IMR-90 (cell line): ENCODE measurements at regions not wholly inside any gene's neighbourhood (a gene's known extent, or its start where the extent isn't known, plus 50 kb on each side); places are given as distances from the start of the nearest gene placed in this dataset.

Experiments used
- ATAC-seq: fragments of 200-7000 bp; cut with Tn5 transposase; 2 replicates; pipeline ENCODE4 v1.9.1; 2020; ENCODE audit warnings: low read depth, mild to moderate bottlenecking, moderate library complexity
- BruUV-seq: library from RNA; stranded (reverse); fragments of 400-500 nt; replicated peaks from 2 replicates; lab custom pipeline; 2021; lab: Mats Ljungman, UMichigan
- CTCF ChIA-PET: fragments of 300-600 bp; formaldehyde crosslinking; extraction: SDS; loops from one replicate; lab custom pipeline; 2021; ENCODE audit warnings: antibody characterized with exemption; lab: Yijun Ruan, JAX
- POLR2A ChIA-PET: fragments of 300-600 bp; sonication (Branson Sonifier 250); formaldehyde crosslinking; loops from one replicate; lab custom pipeline; 2022; ENCODE audit warnings: antibody characterized with exemption; ENCODE audit not compliant: unreplicated experiment; lab: Charles Lee
- DNase-seq: peaks from one replicate; pipeline ENCODE4 v3.0.0; 2013
- H2AFZ ChIP-seq: replicated peaks from 2 replicates; pipeline ENCODE3; 2013; ENCODE audit warnings: low read length, mild to moderate bottlenecking; ENCODE audit not compliant: poor library complexity
- H2AK5ac ChIP-seq: 2 replicates; pipeline ENCODE4 v1.6.1; 2013; ENCODE audit warnings: low read depth, low read length, inconsistent platforms
- H2AK9ac ChIP-seq: replicated peaks from 2 replicates; pipeline ENCODE3; 2013; ENCODE audit warnings: mild to moderate bottlenecking, low read depth, low read length, moderate library complexity; ENCODE audit not compliant: poor library complexity
- H2BK120ac ChIP-seq: 2 replicates; pipeline ENCODE4 v1.6.1; 2013; ENCODE audit warnings: low read depth, low read length, inconsistent platforms
- H2BK15ac ChIP-seq: 3 replicates; pipeline ENCODE4 v1.6.1; 2013; ENCODE audit warnings: low read depth, low read length, inconsistent platforms
- H2BK20ac ChIP-seq: 2 replicates; pipeline ENCODE4 v1.6.1; 2013; ENCODE audit warnings: low read depth, mild to moderate bottlenecking, inconsistent platforms, low read length, moderate library complexity
- H2BK5ac ChIP-seq: 2 replicates; pipeline ENCODE4 v1.6.1; 2013; ENCODE audit warnings: mild to moderate bottlenecking, low read depth, low read length, inconsistent platforms; ENCODE audit not compliant: poor library complexity, severe bottlenecking
- H3K14ac ChIP-seq: replicated peaks from 2 replicates; pipeline ENCODE4 v1.6.1; 2013; ENCODE audit warnings: low read depth, low read length, inconsistent platforms
- H3K18ac ChIP-seq: 2 replicates; pipeline ENCODE4 v1.6.1; 2013; ENCODE audit warnings: low read depth, low read length, control low read depth
- H3K23ac ChIP-seq: 2 replicates; pipeline ENCODE4 v1.6.1; 2013; ENCODE audit warnings: low read depth, low read length, inconsistent platforms
- H3K27ac ChIP-seq: 2 replicates; pipeline ENCODE4 v1.5.1; 2013; ENCODE audit warnings: mild to moderate bottlenecking, control low read depth, low read length; ENCODE audit not compliant: insufficient read depth
- H3K27me3 ChIP-seq: 2 replicates; pipeline ENCODE4 v1.6.1; 2013; ENCODE audit warnings: low read length; ENCODE audit not compliant: control insufficient read depth, insufficient read depth
- H3K36me3 ChIP-seq: 2 replicates; pipeline ENCODE4 v1.6.1; 2013; ENCODE audit warnings: low read length, mixed read lengths; ENCODE audit not compliant: control insufficient read depth, insufficient read depth
- H3K4ac ChIP-seq: 2 replicates; pipeline ENCODE4 v1.6.1; 2013; ENCODE audit warnings: low read depth, low read length, inconsistent platforms
- H3K4me1 ChIP-seq: 2 replicates; pipeline ENCODE4 v1.6.1; 2013; ENCODE audit warnings: low read length, mixed read lengths; ENCODE audit not compliant: control insufficient read depth, insufficient read depth
- H3K4me2 ChIP-seq: 2 replicates; pipeline ENCODE4 v1.6.1; 2013; ENCODE audit warnings: low read depth, mild to moderate bottlenecking, control low read depth, low read length, moderate library complexity
- H3K4me3 ChIP-seq: 2 replicates; pipeline ENCODE4 v1.5.1; 2013; ENCODE audit warnings: low read depth, mild to moderate bottlenecking, control low read depth, low read length, moderate library complexity; ENCODE audit not compliant: insufficient read depth
- H3K56ac ChIP-seq: 2 replicates; pipeline ENCODE4 v1.6.1; 2013; ENCODE audit warnings: low read length, inconsistent platforms; ENCODE audit not compliant: insufficient read depth; ENCODE audit errors: extremely low read depth
- H3K79me1 ChIP-seq, 2 experiments: 2 replicates each; pipeline ENCODE4 v1.6.1; 2013; ENCODE audit warnings: low read length in 2 of 2, inconsistent platforms in 1 of 2, low read depth in 1 of 2
- H3K9ac ChIP-seq: 2 replicates; pipeline ENCODE4 v1.6.1; 2013; ENCODE audit warnings: low read depth, low read length, control low read depth
- H3K9me1 ChIP-seq: 2 replicates; pipeline ENCODE4 v1.6.1; 2013; ENCODE audit warnings: low read length, inconsistent platforms; ENCODE audit not compliant: insufficient read depth
- H3K9me3 ChIP-seq: 2 replicates; pipeline ENCODE4 v1.6.1; 2013; ENCODE audit warnings: low read length; ENCODE audit not compliant: control insufficient read depth, insufficient read depth
- H4K20me1 ChIP-seq: 2 replicates; pipeline ENCODE4 v1.6.1; 2013; ENCODE audit warnings: low read length, inconsistent platforms; ENCODE audit not compliant: insufficient read depth
- H4K5ac ChIP-seq: 2 replicates; pipeline ENCODE4 v1.6.1; 2013; ENCODE audit warnings: mild to moderate bottlenecking, low read depth, low read length, control low read depth
- H4K8ac ChIP-seq, 2 experiments: 2 replicates each; pipeline ENCODE4 v1.6.1; 2013; ENCODE audit warnings: low read depth in 2 of 2, low read length in 2 of 2, control low read depth in 1 of 2, inconsistent platforms in 1 of 2
- H4K91ac ChIP-seq: 2 replicates; pipeline ENCODE4 v1.6.1; 2013; ENCODE audit warnings: low read depth, low read length, inconsistent platforms; ENCODE audit not compliant: insufficient read depth
- BHLHE40 ChIP-seq: fragments of 150-350 bp; IDR thresholded peaks from 2 replicates; pipeline ENCODE4 v1.6.1; 2016; ENCODE audit warnings: mild to moderate bottlenecking, low read depth, low read length
- CEBPB ChIP-seq: IDR thresholded peaks from 2 replicates; pipeline ENCODE4 v1.6.1; 2012; ENCODE audit warnings: low read depth, low read length, improper control_type of control experiment
- CHD1 ChIP-seq: IDR thresholded peaks from 2 replicates; pipeline ENCODE4 v1.6.1; 2012; ENCODE audit warnings: low read depth, low read length, improper control_type of control experiment
- FOS ChIP-seq: fragments of 150-350 bp; IDR thresholded peaks from 2 replicates; pipeline ENCODE4 v1.6.1; 2016; ENCODE audit warnings: low read depth, low read length
- MAFK ChIP-seq: IDR thresholded peaks from 2 replicates; pipeline ENCODE4 v1.6.1; 2012; ENCODE audit warnings: low read depth, low read length, improper control_type of control experiment
- MAZ ChIP-seq: IDR thresholded peaks from 2 replicates; pipeline ENCODE4 v1.6.1; 2012; ENCODE audit warnings: low read depth, mild to moderate bottlenecking, low read length, improper control_type of control experiment, moderate library complexity, borderline replicate concordance
- MXI1 ChIP-seq: IDR thresholded peaks from 2 replicates; pipeline ENCODE4 v1.6.1; 2012; ENCODE audit warnings: low read depth, mild to moderate bottlenecking, low read length, moderate library complexity, borderline replicate concordance
- POLR2A ChIP-seq: IDR thresholded peaks from 2 replicates; pipeline ENCODE4 v1.6.1; 2012; ENCODE audit warnings: mild to moderate bottlenecking, low read depth, low read length
- RAD21 ChIP-seq: IDR thresholded peaks from 2 replicates; pipeline ENCODE4 v1.6.1; 2012; ENCODE audit warnings: low read length, improper control_type of control experiment
- RCOR1 ChIP-seq: IDR thresholded peaks from 2 replicates; pipeline ENCODE4 v1.6.1; 2012; ENCODE audit warnings: mild to moderate bottlenecking, low read length, improper control_type of control experiment; ENCODE audit not compliant: insufficient replicate concordance
- RFX5 ChIP-seq: IDR thresholded peaks from 2 replicates; pipeline ENCODE4 v1.8.0; 2012; ENCODE audit warnings: low read depth, mild to moderate bottlenecking, low read length, moderate library complexity
- WGBS, 2 experiments: methylation state at CpG; one replicate each; pipeline versions ENCODE4 v1.1.5 to v1.1.7; 2013; ENCODE audit warnings: missing lambda C conversion rate in 2 of 2; ENCODE audit not compliant: insufficient read length in 1 of 2; ENCODE audit errors: extremely low coverage in 2 of 2; 5-methylcytosine and 5-hydroxymethylcytosine counted together
- dilution Hi-C: fragments of 300-500 bp; cut with HindIII; formaldehyde crosslinking; loops from one replicate; pipeline ENCODE4 v1.14.3; 2018; ENCODE audit warnings: low sequenced_read_pairs; ENCODE audit not compliant: unreplicated experiment
- in situ Hi-C: fragments of 300-500 bp; cut with MboI; formaldehyde crosslinking; loops from 3 replicates; pipeline ENCODE4 v1.14.3; 2019; ENCODE audit warnings: low sequenced_read_pairs, inconsistent platforms, mixed read lengths
- intact Hi-C: fragments of 100-400 bp; cut with micrococcal nuclease; formaldehyde crosslinking; loops from 2 replicates; pipeline ENCODE4 v1.10.0; 2022
- TF ChIP-seq, protein P1 (sequence below): fragments of 150-350 bp; IDR thresholded peaks from 2 replicates; pipeline ENCODE4 v1.6.1; 2016; ENCODE audit warnings: low read depth, mild to moderate bottlenecking, low read length, moderate library complexity, borderline replicate concordance
- TF ChIP-seq, protein P2 (sequence below): fragments of 150-350 bp; IDR thresholded peaks from 2 replicates; pipeline ENCODE4 v1.6.1; 2017; ENCODE audit warnings: mild to moderate bottlenecking, antibody characterized with exemption, low read length, low read depth
- TF ChIP-seq, protein P3 (sequence below): conservative IDR thresholded peaks from 2 replicates; pipeline ENCODE4 v1.5.1; 2012; ENCODE audit warnings: mild to moderate bottlenecking, low read depth, low read length, improper control_type of control experiment

DNA sequence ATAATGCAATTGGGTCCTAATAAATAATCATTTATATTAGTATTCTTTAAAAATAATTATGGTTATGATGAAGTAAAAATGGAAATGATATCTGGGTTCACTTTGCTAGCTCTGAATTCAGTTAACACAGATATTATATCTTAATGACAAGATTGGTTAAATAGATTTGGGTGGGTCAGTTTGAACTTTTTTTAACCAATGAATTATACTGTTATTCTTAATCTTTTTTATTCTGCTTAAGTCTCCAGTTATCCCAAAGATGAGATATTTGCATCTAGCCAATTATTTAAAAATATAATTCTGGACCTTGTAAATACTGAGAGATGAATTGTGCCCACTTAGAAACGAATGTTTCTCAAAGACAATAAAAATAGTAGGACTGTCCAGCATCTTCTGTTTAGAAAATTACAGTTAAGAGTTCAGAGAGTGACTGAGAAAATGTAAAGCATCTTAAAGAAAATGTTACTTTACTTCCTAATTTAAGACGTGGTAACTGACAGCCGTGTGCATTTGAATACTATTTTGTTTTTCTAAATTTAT lies 345.2 kb downstream of the USP25 start:
- H3K36me3 ChIP-seq: no peaks in the 10 kb centered on the region
- no peak overlapping the region for H3K4me3 ChIP-seq
- dilution Hi-C loops: no loop called here
- no peak overlapping the region for H3K14ac ChIP-seq
- ChIA-PET POLR2A (no interaction called here), CTCF (interaction anchor here (0.6 to 1.3 kb wide), 2 partner anchors 49 to 120 kb away, joined by 3 read pairs; no protein-coding TSS in a partner anchor)
- no peak overlapping the region for H2AFZ ChIP-seq
- H3K23ac ChIP-seq: no peak overlapping the region
- no peaks in the 10 kb centered on the region for H4K20me1 ChIP-seq
- no peak for ATAC-seq
- intact Hi-C loops: loop anchor here (5.0 kb wide), 1 partner anchor 73 kb away; no protein-coding TSS in a partner anchor
- H4K8ac ChIP-seq: no peak overlapping the region
- no peak overlapping the region for H3K9ac ChIP-seq
- H2BK5ac ChIP-seq: no peak overlapping the region
- H2BK120ac ChIP-seq: no peak overlapping the region
- H3K79me1 ChIP-seq: no peaks in the 10 kb centered on the region
- no peak overlapping the region for H3K4ac ChIP-seq
- H4K91ac ChIP-seq: no peak overlapping the region
- no peak overlapping the region for H3K56ac ChIP-seq
- no CpG with 5 or more reads among the region's 3 CpGs for WGBS, 2 experiments
- DNase-seq: no peak
- no peak overlapping the region for H3K27ac ChIP-seq
- no peaks in the 10 kb centered on the region for H3K27me3 ChIP-seq
- no peak overlapping the region for H2BK20ac ChIP-seq
- H2AK9ac ChIP-seq: no peak overlapping the region
- no peak overlapping the region for H4K5ac ChIP-seq
- H2AK5ac ChIP-seq: no peak overlapping the region
- TF ChIP-seq MAFK: no peak
- TF ChIP-seq BHLHE40: no peak
- TF ChIP-seq, protein P1, sequence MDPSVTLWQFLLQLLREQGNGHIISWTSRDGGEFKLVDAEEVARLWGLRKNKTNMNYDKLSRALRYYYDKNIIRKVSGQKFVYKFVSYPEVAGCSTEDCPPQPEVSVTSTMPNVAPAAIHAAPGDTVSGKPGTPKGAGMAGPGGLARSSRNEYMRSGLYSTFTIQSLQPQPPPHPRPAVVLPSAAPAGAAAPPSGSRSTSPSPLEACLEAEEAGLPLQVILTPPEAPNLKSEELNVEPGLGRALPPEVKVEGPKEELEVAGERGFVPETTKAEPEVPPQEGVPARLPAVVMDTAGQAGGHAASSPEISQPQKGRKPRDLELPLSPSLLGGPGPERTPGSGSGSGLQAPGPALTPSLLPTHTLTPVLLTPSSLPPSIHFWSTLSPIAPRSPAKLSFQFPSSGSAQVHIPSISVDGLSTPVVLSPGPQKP: no peak
- TF ChIP-seq, protein P2, sequence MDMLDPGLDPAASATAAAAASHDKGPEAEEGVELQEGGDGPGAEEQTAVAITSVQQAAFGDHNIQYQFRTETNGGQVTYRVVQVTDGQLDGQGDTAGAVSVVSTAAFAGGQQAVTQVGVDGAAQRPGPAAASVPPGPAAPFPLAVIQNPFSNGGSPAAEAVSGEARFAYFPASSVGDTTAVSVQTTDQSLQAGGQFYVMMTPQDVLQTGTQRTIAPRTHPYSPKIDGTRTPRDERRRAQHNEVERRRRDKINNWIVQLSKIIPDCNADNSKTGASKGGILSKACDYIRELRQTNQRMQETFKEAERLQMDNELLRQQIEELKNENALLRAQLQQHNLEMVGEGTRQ: no peak
- TF ChIP-seq POLR2A: no peak
- no peak for TF ChIP-seq CEBPB
- no peak for TF ChIP-seq RFX5
- TF ChIP-seq RCOR1: no peak
- TF ChIP-seq MXI1: no peak
- TF ChIP-seq RAD21: no peak
- no peak for TF ChIP-seq MAZ
- no peak for TF ChIP-seq FOS
- TF ChIP-seq, protein P3, sequence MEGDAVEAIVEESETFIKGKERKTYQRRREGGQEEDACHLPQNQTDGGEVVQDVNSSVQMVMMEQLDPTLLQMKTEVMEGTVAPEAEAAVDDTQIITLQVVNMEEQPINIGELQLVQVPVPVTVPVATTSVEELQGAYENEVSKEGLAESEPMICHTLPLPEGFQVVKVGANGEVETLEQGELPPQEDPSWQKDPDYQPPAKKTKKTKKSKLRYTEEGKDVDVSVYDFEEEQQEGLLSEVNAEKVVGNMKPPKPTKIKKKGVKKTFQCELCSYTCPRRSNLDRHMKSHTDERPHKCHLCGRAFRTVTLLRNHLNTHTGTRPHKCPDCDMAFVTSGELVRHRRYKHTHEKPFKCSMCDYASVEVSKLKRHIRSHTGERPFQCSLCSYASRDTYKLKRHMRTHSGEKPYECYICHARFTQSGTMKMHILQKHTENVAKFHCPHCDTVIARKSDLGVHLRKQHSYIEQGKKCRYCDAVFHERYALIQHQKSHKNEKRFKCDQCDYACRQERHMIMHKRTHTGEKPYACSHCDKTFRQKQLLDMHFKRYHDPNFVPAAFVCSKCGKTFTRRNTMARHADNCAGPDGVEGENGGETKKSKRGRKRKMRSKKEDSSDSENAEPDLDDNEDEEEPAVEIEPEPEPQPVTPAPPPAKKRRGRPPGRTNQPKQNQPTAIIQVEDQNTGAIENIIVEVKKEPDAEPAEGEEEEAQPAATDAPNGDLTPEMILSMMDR: no peak
- no peak for TF ChIP-seq CHD1
- in situ Hi-C loops: no loop called here
- H3K18ac ChIP-seq: no peak overlapping the region
- no peak overlapping the region for H2BK15ac ChIP-seq
- no peak overlapping the region for H3K4me2 ChIP-seq
- no peaks in the 10 kb centered on the region for H3K9me1 ChIP-seq
- H3K4me1 ChIP-seq: peaks cover 6% of the 10 kb centered on the region
- BruUV-seq: no TSS peak
- no peaks in the 10 kb centered on the region for H3K9me3 ChIP-seq
